GM19467 (cell line): ENCODE measurements at regions not wholly inside any gene's neighbourhood (a gene's known extent, or its start where the extent isn't known, plus 50 kb on each side); places are given as distances from the start of the nearest gene placed in this dataset.
"Not testable (repeated sequence)": the region's sequence is repeated elsewhere in the genome, so short reads cannot be mapped to it uniquely, and the experiment has no call there.

Experiments
- ATAC-seq: cut with Tn5 transposase; IDR thresholded peaks from one replicate; pipeline ENCODE4 v1.9.1; 2021; ENCODE audit warnings: mild to moderate bottlenecking, moderate library complexity; ENCODE audit not compliant: unreplicated experiment

GRCh38 chr9:117649126-117649525 is 55.1 kb upstream of the TLR4 start:
- no peak for ATAC-seq

- no peak for ATAC-seq
Measured at GRCh38 chr9:117644932-117645636, 59.1 kb upstream of the TLR4 start.

DNA sequence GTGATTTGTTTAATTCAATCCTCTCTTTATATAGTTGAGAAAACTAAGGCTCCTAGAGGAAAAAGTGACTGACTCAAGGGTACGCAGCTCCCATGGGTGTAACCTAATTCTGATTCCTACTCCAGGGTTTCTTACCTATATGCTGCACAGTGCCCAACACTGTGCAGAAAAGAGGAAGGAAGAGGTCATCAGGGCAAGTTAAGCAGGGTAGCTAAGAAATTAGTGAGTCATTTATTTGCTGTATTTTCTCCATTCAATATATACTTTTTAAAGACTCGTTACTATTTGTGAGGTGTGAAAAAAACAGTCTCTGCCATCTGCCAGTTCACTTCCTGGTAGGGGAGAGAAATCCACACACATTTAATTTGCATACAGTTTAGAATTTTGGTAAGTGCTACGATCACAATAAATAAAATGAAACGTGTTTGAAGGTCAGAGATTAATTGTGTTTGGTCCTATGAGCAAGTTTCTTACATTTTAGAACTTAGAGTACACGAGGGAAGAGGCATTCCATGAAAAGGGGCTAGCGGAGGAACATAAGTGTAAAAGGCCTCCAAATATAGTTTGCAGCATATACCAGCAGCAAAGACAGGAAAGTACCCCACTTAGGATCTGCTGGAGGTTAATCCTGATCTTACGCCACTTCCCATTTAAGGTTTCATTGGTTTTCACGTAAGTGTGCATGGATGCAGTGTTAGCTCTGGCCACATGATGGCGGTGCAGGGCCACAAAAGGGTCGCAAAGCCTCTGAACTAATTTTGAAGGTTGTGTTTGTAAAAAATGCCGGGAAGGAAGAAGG is 59.9 kb upstream of the TLR4 start:
- ATAC-seq: peak; percentile 79

GRCh38 chr9:117643288-117643654 is 60.9 kb upstream of the TLR4 start:
- ATAC-seq: no peak

- ATAC-seq: not testable (repeated sequence)
Measured at GRCh38 chr9:117642571-117643287, 61.5 kb upstream of the TLR4 start.

DNA sequence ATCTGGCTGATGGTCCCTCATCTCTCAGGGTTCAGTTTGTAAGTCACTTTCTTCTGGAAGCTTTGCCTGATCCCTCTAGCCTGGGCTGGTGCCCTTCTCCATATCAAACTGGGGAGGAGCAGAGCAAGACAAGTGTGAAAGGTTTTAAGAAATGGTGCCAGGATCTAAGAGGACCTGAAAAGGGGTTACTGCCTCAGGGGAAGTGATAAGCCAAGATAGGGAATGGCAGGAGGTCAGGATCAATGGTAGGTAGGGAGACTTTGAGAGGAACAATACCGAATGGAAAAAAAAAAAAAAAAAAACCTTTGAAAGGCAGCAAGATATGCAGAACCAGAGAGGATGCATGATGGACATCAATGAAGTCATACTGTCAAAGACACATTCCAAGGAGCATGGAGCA is 67.5 kb upstream of the TLR4 start:
- no peak for ATAC-seq

GRCh38 chr9:117625154-117625553 is 79.0 kb upstream of the TLR4 start:
- ATAC-seq: no peak

DNA sequence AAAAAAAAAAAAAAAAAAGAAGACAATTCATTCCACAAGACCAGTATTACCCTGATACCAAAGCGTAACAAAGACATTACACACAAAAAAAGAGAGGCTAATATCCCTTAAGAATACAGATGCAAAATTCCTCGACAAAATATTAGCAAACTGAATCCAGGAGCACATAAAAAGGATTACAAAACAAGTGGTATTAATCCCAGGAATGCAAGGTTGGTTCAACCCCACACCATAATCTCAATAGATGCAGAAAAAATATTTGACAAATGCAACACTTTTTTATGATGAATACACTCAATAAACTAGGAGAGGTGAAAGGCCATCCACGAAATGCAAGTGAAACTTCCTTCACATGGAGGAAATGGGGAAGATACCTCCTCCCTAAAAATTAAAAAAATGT is 80.1 kb upstream of the TLR4 start:
- ATAC-seq: no peak

DNA sequence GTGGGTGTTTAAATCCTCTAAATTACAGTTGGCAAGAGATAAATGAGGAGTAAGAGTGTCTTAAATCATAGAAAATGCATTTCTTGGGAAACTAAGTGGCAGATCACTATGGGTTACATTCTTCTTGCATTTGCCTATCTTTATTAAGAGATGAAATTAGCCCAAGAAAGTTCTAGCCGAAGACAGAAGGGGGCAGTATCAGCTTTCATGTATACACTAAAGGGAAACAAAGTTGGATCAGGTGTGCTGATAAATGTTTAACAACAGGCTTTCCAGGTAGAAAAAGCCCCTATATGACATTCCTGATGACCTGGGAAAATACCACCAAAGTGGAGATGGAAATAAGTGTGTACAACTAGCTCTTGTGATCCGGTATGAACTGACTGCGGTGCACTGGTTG is 81.9 kb upstream of the TLR4 start:
- ATAC-seq: no peak

GRCh38 chr9:117616431-117616831 is 87.8 kb upstream of the TLR4 start:
- no peak for ATAC-seq

DNA sequence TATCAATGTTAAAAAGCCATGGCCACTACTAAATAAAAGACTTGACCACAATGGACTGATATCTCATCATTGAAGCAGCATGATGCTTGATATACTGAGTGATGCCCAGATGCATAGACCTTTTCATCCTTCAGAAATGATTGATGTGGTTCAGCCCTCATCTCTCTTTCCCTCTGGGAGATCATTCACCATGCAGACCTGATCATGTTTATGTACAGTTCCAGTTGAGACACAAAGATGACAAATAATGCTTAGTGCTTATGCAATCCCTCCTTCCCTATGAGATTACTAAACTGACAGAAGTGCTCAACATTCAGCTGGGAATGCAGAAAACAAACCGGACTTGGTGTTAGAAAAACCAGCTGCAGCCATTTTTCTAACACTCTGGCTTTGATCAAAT is 91.9 kb upstream of the TLR4 start:
- no peak for ATAC-seq

DNA sequence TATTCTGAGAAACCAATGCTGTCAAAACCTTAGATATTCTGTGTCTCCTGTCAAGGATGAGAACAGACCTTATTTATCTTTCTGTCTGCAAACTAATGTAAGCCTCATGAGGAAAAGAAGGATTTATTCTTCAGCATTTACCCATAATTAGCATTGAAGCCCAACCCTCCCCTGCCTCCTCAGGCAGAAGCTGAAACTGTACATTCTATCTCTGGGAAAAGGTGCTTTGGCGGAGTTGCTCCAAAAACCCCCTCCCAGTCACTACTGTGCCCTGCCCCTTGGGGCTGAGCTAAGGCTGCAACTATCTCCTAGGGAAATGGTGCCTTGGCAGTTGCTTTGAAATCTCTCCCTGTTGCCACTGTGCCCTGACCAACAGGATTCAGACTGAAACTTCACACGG is 106.2 kb upstream of the TLR4 start:
- ATAC-seq: no peak

DNA sequence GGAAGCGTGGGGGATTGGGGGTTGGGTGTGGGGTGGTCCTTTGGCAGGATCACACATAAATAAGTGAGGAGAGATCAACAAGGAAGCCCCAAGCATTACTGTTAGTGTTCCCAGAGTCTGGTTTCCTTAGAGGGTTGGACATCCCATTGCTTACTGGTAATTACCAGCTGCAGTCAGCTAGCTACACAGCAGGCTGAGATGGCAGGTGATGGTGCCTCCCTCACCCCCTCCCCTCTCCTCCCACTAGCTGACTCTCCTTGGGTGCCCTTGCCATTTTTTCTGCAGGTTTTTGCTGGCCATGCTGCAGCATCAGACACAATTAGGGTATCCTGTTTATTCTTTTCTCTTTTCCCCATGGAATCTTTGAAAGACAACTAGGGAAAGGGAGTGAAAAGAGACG is 107.5 kb upstream of the TLR4 start:
- ATAC-seq: no peak

GRCh38 chr9:117595650-117596049 is 108.6 kb upstream of the TLR4 start:
- ATAC-seq: no peak

DNA sequence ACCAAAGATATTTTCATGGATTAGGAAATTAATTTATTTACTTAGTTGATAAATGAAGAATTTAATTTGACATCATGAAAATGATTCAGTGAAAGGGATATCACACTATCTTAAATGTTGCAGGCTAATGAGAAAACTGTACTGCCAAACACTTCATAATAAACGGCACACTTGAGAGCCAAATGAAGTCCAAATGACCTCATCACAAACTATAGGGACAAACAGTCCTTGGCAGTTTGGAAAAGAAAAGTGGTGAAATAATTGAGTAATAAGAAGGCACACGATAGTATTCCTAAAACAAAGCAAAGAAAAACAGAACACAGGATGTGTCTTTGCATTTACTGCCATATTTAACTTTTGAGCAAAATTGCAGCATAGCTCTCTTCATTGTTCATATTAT is 116.9 kb upstream of the TLR4 start:
- no peak for ATAC-seq

GRCh38 chr9:117574099-117574498 is 130.1 kb upstream of the TLR4 start:
- ATAC-seq: no peak

- ATAC-seq: no peak
Measured at GRCh38 chr9:117564839-117565238, 139.4 kb upstream of the TLR4 start.

DNA sequence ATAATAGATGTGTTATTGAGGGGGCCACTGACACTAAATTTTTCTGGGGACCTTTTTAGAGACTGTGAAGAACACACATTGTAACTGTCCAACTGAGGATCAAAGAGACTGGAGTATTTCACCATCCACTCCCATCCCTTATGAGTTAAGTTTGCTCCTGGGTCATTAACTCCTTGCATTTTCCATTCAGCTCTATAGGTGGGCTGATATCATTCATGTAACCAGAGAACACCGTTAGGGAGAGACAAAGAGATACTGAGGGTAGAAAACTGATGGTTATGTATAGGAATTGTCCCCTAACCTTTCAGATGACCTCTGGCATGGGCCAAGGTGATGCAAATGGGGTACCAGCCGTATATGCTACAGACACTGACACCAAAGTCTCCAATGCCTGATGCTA is 142.4 kb upstream of the TLR4 start:
- ATAC-seq: no peak

DNA sequence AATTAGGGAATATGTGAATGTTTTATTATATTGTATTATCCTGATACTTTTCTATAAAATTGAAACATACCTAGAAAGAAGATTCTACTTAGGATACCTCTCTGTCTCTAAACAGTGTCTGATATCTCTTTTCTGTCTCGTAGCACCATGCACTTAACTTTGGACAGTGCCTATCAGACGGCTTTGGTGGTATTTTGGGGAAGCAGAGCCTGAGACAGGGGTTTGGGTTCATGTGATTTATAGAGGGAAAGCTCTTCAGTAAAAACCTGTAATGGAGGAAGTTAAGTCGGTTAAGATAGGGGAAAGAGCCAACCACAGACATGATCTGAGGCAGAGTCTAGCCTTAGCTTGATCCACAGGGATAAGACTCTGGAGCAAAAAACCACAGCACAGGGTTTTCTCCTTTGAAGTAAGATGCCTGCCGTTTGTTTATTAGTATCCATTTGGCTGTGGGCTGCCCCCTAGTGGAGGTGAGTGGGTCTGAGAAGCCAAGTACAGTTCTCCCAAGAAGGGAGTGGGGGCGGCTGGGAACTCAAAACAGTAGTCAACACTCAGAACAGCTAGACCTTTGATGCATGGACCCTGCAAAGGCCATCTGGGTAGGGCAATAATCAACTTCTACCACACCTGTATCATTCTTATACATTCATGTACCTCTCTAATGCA is 141.2 kb upstream of the ASTN2 start:
- peak; percentile 87 for ATAC-seq

DNA sequence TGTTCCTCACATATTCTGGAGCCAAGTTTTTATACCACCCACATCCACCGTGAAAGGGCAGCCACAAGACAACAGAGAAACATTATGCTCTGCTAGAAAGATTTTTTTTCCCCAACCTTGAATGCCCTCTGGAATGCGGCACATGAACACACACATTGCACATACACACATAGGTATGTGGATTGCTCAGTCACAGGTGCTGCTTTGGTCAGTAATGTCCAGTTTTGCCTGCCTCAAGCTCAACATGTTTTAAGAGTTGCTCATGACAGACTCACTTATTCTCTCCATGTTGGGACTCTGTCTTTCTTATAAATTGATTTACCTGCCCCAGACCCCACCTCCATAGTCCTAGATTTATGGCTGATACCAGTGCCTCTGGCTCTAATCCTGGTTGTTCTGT is 138.0 kb upstream of the ASTN2 start:
- no peak for ATAC-seq

DNA sequence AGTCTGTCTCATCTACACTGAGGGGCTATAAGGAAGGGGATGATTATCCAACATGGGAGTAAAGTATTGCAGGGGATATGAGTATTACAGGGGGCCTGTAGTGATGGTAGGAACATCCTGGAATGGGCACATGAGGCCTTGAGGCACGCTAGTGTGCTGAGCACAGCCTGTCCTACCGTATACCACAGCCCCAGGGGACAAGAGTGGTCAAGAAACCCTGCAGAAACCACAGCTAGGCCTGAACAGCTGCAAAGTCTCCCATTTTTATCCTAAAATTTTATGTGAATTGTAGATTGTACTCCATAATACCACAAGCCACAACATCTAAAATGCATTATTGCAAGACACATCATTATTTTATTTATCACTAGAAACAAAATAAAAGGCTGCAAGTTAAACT is 136.3 kb upstream of the ASTN2 start:
- ATAC-seq: no peak
